LNCAP (cell line): ENCODE measurements at regions not wholly inside any gene's neighbourhood (a gene's known extent, or its start where the extent isn't known, plus 50 kb on each side); places are given as distances from the start of the nearest gene placed in this dataset.

Experiments
- CTCF ChIP-seq: fragments of 450-650 bp; IDR thresholded peaks from 2 replicates; pipeline ENCODE4 v1.5.1; 2017; ENCODE audit warnings: mild to moderate bottlenecking

- no peak for TF ChIP-seq CTCF
Measured at GRCh38 chr6:8860671-8861070, 425.3 kb upstream of the SLC35B3 start.

- TF ChIP-seq CTCF, result no peak
Measured at GRCh38 chr6:8859501-8859900, 424.2 kb upstream of the SLC35B3 start.

GRCh38 chr6:8858854-8859331 is 423.5 kb upstream of the SLC35B3 start:
- no peak for TF ChIP-seq CTCF

- TF ChIP-seq CTCF, result no peak
Measured at GRCh38 chr6:8857160-8857559, 421.8 kb upstream of the SLC35B3 start.

- no peak for TF ChIP-seq CTCF
Measured at GRCh38 chr6:8855411-8855810, 420.1 kb upstream of the SLC35B3 start.

GRCh38 chr6:8852332-8852731 is 417.0 kb upstream of the SLC35B3 start:
- no peak for TF ChIP-seq CTCF

- no peak for TF ChIP-seq CTCF
Measured at GRCh38 chr6:8845690-8846089, 410.3 kb upstream of the SLC35B3 start.

GRCh38 chr6:8844968-8845367 is 409.6 kb upstream of the SLC35B3 start:
- no peak for TF ChIP-seq CTCF
